ENCODE measurements at regions not wholly inside any gene's neighbourhood (a gene's known extent, or its start where the extent isn't known, plus 50 kb on each side); places are given as distances from the start of the nearest gene placed in this dataset.
"Not testable (repeated sequence)": the region's sequence is repeated elsewhere in the genome, so short reads cannot be mapped to it uniquely, and the experiment has no call there.

DNA sequence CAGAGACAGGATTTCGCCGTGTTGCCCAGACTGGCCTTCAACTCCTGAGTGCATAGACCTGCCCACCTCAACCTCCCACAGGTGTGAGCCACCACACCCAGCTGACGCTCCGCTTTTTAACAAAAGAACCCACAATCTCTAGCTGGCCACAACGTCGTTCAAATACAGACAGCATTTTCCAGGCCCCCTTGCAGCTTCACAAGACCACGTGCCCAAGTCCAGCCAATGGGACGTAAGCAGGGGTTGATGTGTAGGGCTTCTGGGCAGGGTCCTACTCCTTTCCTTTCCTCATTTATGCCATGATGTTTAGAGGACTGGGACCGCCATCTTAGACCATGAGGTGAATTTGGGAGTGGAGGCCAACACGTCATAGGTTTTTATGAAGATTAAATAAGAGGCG, 81.0 kb downstream of the TFAP2C start:
- ChIA-PET CTCF (no interaction called here), RAD21 (ENCODE audit: unreplicated experiment) (no interaction called here), POLR2A (no interaction called here)

GRCh38 chr20:56710577-56710976, 81.5 kb downstream of the TFAP2C start:
- H3K9ac ChIP-seq (ENCODE audit: control insufficient read depth, insufficient read depth, low read length); H3K4me1 ChIP-seq (ENCODE audit: control insufficient read depth, insufficient read depth, low read length); H3K4me3 ChIP-seq; ATAC-seq; BruUV-seq (replicated peaks); H4K20me1 ChIP-seq (ENCODE audit: control insufficient read depth, insufficient read depth); H3K36me3 ChIP-seq (ENCODE audit: control insufficient read depth in 2 of 2, insufficient read depth in 2 of 2, low read length in 1 of 2); H3K9me3 ChIP-seq (replicated peaks; ENCODE audit: control insufficient read depth, insufficient read depth, low read length); SMC1A ChIA-PET (ENCODE audit: uncharacterized antibody, unreplicated experiment); H3K27me3 ChIP-seq (replicated peaks in 1 of 2; ENCODE audit: control insufficient read depth in 2 of 2, insufficient read depth in 2 of 2, low read length in 1 of 2); H2AFZ ChIP-seq (ENCODE audit: control insufficient read depth, low read depth, low read length); H3K79me2 ChIP-seq (ENCODE audit: control insufficient read depth, insufficient read depth, low read length); POLR2A ChIA-PET; in situ Hi-C loops (cut with MboI); DNase-seq (ENCODE audit: low read depth, low spot score); H3K27ac ChIP-seq (ENCODE audit: control insufficient read depth, insufficient read depth); FAIRE-seq; RAD21 ChIA-PET (ENCODE audit: unreplicated experiment); H3K4me2 ChIP-seq (ENCODE audit: control insufficient read depth, insufficient read depth); intact Hi-C loops (cut with micrococcal nuclease; ENCODE audit: unreplicated experiment): not testable (repeated sequence)
- 17% methylated on average over 1 of the region's 2 CpGs for WGBS (ENCODE audit: insufficient coverage, insufficient replicate concordance, low lambda C conversion rate, missing lambda C conversion rate)
- CTCF ChIA-PET, result interaction anchor here (1.4 kb wide), 1 partner anchor 22 kb away, joined by 3 read pairs; no protein-coding TSS in a partner anchor

More for the DNA sequence above, 81.0 kb downstream of the TFAP2C start:
- BruUV-seq (replicated peaks), result no TSS peak
- Histone ChIP-seq H4K20me1 (ENCODE audit: control insufficient read depth, insufficient read depth) (no peaks in the 10 kb centered on the region), H2AFZ (ENCODE audit: control insufficient read depth, low read depth, low read length) (no peak overlapping the region), H3K36me3 (ENCODE audit: control insufficient read depth in 2 of 2, insufficient read depth in 2 of 2, low read length in 1 of 2) (no peaks in the 10 kb centered on the region), H3K9ac (ENCODE audit: control insufficient read depth, insufficient read depth, low read length) (no peak overlapping the region), H3K4me1 (ENCODE audit: control insufficient read depth, insufficient read depth, low read length) (no peaks in the 10 kb centered on the region), H3K79me2 (ENCODE audit: control insufficient read depth, insufficient read depth, low read length) (no peaks in the 10 kb centered on the region), H3K27me3 (replicated peaks in 1 of 2; ENCODE audit: control insufficient read depth in 2 of 2, insufficient read depth in 2 of 2, low read length in 1 of 2) (no peaks in the 10 kb centered on the region; a peak in 1 of 4 replicates), H3K4me3 (no peak overlapping the region), H3K9me3 (replicated peaks; ENCODE audit: control insufficient read depth, insufficient read depth, low read length) (no peaks in the 10 kb centered on the region), H3K4me2 (ENCODE audit: control insufficient read depth, insufficient read depth) (no peak overlapping the region), H3K27ac (ENCODE audit: control insufficient read depth, insufficient read depth) (no peak overlapping the region)
- no peak for DNase-seq (ENCODE audit: low read depth, low spot score)
- FAIRE-seq, result no peak
- WGBS (ENCODE audit: insufficient coverage, insufficient replicate concordance, low lambda C conversion rate, missing lambda C conversion rate), result 40% methylated on average over 11 of the region's 11 CpGs
- ATAC-seq, result no peak
- TF ChIP-seq, protein P1, sequence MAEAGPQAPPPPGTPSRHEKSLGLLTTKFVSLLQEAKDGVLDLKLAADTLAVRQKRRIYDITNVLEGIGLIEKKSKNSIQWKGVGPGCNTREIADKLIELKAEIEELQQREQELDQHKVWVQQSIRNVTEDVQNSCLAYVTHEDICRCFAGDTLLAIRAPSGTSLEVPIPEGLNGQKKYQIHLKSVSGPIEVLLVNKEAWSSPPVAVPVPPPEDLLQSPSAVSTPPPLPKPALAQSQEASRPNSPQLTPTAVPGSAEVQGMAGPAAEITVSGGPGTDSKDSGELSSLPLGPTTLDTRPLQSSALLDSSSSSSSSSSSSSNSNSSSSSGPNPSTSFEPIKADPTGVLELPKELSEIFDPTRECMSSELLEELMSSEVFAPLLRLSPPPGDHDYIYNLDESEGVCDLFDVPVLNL (IDR thresholded peaks at IDR 0.05; ENCODE audit: low read depth, low read length), result no peak
- TF ChIP-seq NBN (IDR thresholded peaks at IDR 0.05), result no peak
- TF ChIP-seq USF1 (IDR thresholded peaks at IDR 0.05; ENCODE audit: borderline replicate concordance, extremely low read length, insufficient read depth, low read depth, low read length), result peak; percentile 51
- intact Hi-C loops (cut with micrococcal nuclease; ENCODE audit: unreplicated experiment) (no loop called here), in situ Hi-C loops (cut with MboI) (no loop called here)
- SMC1A ChIA-PET (ENCODE audit: uncharacterized antibody, unreplicated experiment), result no interaction called here
